SK-N-SH treated with all-trans-retinoic acid at 6 μM for 48 hours (cell line): ENCODE measurements at regions not wholly inside any gene's neighbourhood (a gene's known extent, or its start where the extent isn't known, plus 50 kb on each side); places are given as distances from the start of the nearest gene placed in this dataset.

Experiments used
- ATAC-seq: fragments of 200-7000 bp; cut with Tn5 transposase; 3 replicates; pipeline ENCODE4 v1.9.1; 2020; ENCODE audit warnings: mild to moderate bottlenecking, moderate library complexity
- BACH2 ChIP-seq: fragments of 250-450 bp; sonication (Bioruptor Pico); IDR thresholded peaks from 2 replicates; pipeline ENCODE4 v1.9.0; 2021; ENCODE audit warnings: mild to moderate bottlenecking, borderline replicate concordance
- CREB5 ChIP-seq: fragments of 250-450 bp; sonication (Bioruptor Pico); IDR thresholded peaks from 2 replicates; pipeline ENCODE4 v1.5.1; 2020; ENCODE audit warnings: low read depth, mild to moderate bottlenecking, moderate library complexity
- CSDC2 ChIP-seq: fragments of 250-450 bp; sonication (Bioruptor Pico); IDR thresholded peaks from 2 replicates; pipeline ENCODE4 v1.5.0; 2020; ENCODE audit warnings: mild to moderate bottlenecking, moderate library complexity
- ESRRG ChIP-seq: fragments of 250-450 bp; sonication (Bioruptor Pico); IDR thresholded peaks from 2 replicates; pipeline ENCODE4 v1.6.1; 2021; ENCODE audit warnings: mild to moderate bottlenecking
- GLIS3 ChIP-seq: fragments of 250-450 bp; sonication (Bioruptor Pico); IDR thresholded peaks from 2 replicates; pipeline ENCODE4 v1.5.0; 2020; ENCODE audit warnings: mild to moderate bottlenecking, moderate library complexity
- ISL1 ChIP-seq: fragments of 250-450 bp; sonication (Bioruptor Pico); IDR thresholded peaks from 2 replicates; pipeline ENCODE4 v2.1.2; 2022; ENCODE audit warnings: mild to moderate bottlenecking, moderate library complexity
- OSR1 ChIP-seq: fragments of 250-450 bp; sonication (Bioruptor Pico); IDR thresholded peaks from 2 replicates; pipeline ENCODE4 v1.8.0; 2022; ENCODE audit warnings: moderate library complexity, mild to moderate bottlenecking, inconsistent platforms
- POU6F1 ChIP-seq: fragments of 250-450 bp; sonication (Bioruptor Pico); IDR thresholded peaks from 2 replicates; pipeline ENCODE4 v1.8.0; 2021; ENCODE audit warnings: low read depth, mild to moderate bottlenecking, moderate library complexity, borderline replicate concordance
- PPARA ChIP-seq: fragments of 250-450 bp; sonication (Bioruptor Pico); IDR thresholded peaks from 2 replicates; pipeline ENCODE4 v1.5.0; 2020; ENCODE audit warnings: mild to moderate bottlenecking, borderline replicate concordance
- RARB ChIP-seq: fragments of 250-450 bp; sonication (Bioruptor Pico); IDR thresholded peaks from 2 replicates; pipeline ENCODE4 v1.8.0; 2021; ENCODE audit warnings: mild to moderate bottlenecking, moderate library complexity
- SNAI2 ChIP-seq: fragments of 250-450 bp; sonication (Bioruptor Pico); IDR thresholded peaks from 2 replicates; pipeline ENCODE4 v1.5.0; 2020; ENCODE audit warnings: mild to moderate bottlenecking, moderate library complexity
- TCF4 ChIP-seq: fragments of 250-450 bp; sonication (Bioruptor Pico); IDR thresholded peaks from 2 replicates; pipeline ENCODE4 v1.8.0; 2021; ENCODE audit warnings: mild to moderate bottlenecking, moderate library complexity, borderline replicate concordance
- TOX ChIP-seq: fragments of 250-450 bp; sonication (Bioruptor Pico); IDR thresholded peaks from 2 replicates; pipeline ENCODE4 v1.8.0; 2021; ENCODE audit warnings: mild to moderate bottlenecking, moderate library complexity, borderline replicate concordance
- TSHZ2 ChIP-seq: fragments of 250-450 bp; sonication (Bioruptor Pico); IDR thresholded peaks from 2 replicates; pipeline ENCODE4 v1.5.0; 2020; ENCODE audit warnings: mild to moderate bottlenecking, moderate library complexity
- ZC3H10 ChIP-seq: fragments of 250-450 bp; sonication (Bioruptor Pico); IDR thresholded peaks from 2 replicates; pipeline ENCODE4 v1.5.1; 2021; ENCODE audit warnings: mild to moderate bottlenecking, moderate library complexity
- ZFP3 ChIP-seq: fragments of 250-450 bp; sonication (Bioruptor Pico); IDR thresholded peaks from 2 replicates; pipeline ENCODE4 v1.5.0; 2020; ENCODE audit warnings: mild to moderate bottlenecking, moderate library complexity
- ZFP30 ChIP-seq: fragments of 450-650 bp; formaldehyde crosslinking; IDR thresholded peaks from 2 replicates; pipeline ENCODE4 v1.5.0; 2022; ENCODE audit warnings: mild to moderate bottlenecking, moderate library complexity
- ZNF565 ChIP-seq: fragments of 450-650 bp; formaldehyde crosslinking; conservative IDR thresholded peaks from 2 replicates; pipeline ENCODE4 v1.5.0; 2020; ENCODE audit warnings: low read depth, mild to moderate bottlenecking, moderate library complexity
- ZNF70 ChIP-seq: fragments of 450-650 bp; formaldehyde crosslinking; IDR thresholded peaks from 2 replicates; pipeline ENCODE4 v1.5.0; 2020; ENCODE audit warnings: mild to moderate bottlenecking, moderate library complexity
- ZNF8 ChIP-seq: fragments of 450-650 bp; formaldehyde crosslinking; IDR thresholded peaks from 2 replicates; pipeline ENCODE4 v1.5.0; 2020; ENCODE audit warnings: mild to moderate bottlenecking, moderate library complexity

- ATAC-seq: no peak
- TF ChIP-seq ZFP3 (CRISPR knock-in tag): no peak
- TF ChIP-seq ZC3H10 (CRISPR knock-in tag): no peak
- no peak for TF ChIP-seq ZFP30 (CRISPR knock-in tag)
- no peak for TF ChIP-seq OSR1
- TF ChIP-seq TOX (CRISPR knock-in tag): no peak
- TF ChIP-seq TSHZ2: no peak
- no peak for TF ChIP-seq TCF4
- TF ChIP-seq PPARA (CRISPR knock-in tag): no peak
Measured at GRCh38 chr15:62962101-62962995, 80.2 kb upstream of the TPM1 start.

GRCh38 chr15:62964251-62964650 is 78.3 kb upstream of the TPM1 start:
- TF ChIP-seq BACH2 (no peak), SNAI2 (CRISPR knock-in tag) (no peak), ZNF565 (CRISPR knock-in tag) (no peak), PPARA (CRISPR knock-in tag) (no peak), TSHZ2 (no peak), ZC3H10 (CRISPR knock-in tag) (no peak), CSDC2 (CRISPR knock-in tag) (no peak), ZFP30 (CRISPR knock-in tag) (no peak), CREB5 (CRISPR knock-in tag) (no peak), TOX (CRISPR knock-in tag) (no peak)
- ATAC-seq: peak; percentile 78

GRCh38 chr15:62966294-62967078 is 76.1 kb upstream of the TPM1 start:
- ATAC-seq: no peak
- no peak for TF ChIP-seq RARB (CRISPR knock-in tag)
- TF ChIP-seq BACH2: no peak
- no peak for TF ChIP-seq ZNF8 (CRISPR knock-in tag)
- no peak for TF ChIP-seq PPARA (CRISPR knock-in tag)
- TF ChIP-seq ZFP30 (CRISPR knock-in tag): no peak
- TF ChIP-seq POU6F1: no peak
- TF ChIP-seq ZNF70 (CRISPR knock-in tag): no peak
- TF ChIP-seq ESRRG (CRISPR knock-in tag): no peak
- no peak for TF ChIP-seq GLIS3
- TF ChIP-seq ISL1 (CRISPR knock-in tag): no peak
- TF ChIP-seq OSR1: no peak
- TF ChIP-seq TSHZ2: no peak
- no peak for TF ChIP-seq CREB5 (CRISPR knock-in tag)
- TF ChIP-seq ZNF565 (CRISPR knock-in tag): no peak
- no peak for TF ChIP-seq CSDC2 (CRISPR knock-in tag)
- TF ChIP-seq TCF4: no peak
- TF ChIP-seq TOX (CRISPR knock-in tag): no peak
- TF ChIP-seq ZFP3 (CRISPR knock-in tag): no peak
- TF ChIP-seq SNAI2 (CRISPR knock-in tag): no peak
